GM12875 (cell line): ENCODE measurements at regions not wholly inside any gene's neighbourhood (a gene's known extent, or its start where the extent isn't known, plus 50 kb on each side); places are given as distances from the start of the nearest gene placed in this dataset.

ENCODE experiments used
- H3K4me3 ChIP-seq: one replicate; pipeline ENCODE4 v1.5.1; 2011; ENCODE audit warnings: low read depth, low read length, control low read depth
- CTCF ChIP-seq: IDR thresholded peaks from 2 replicates; pipeline ENCODE4 v1.5.1; 2011; ENCODE audit warnings: low read depth, mild to moderate bottlenecking, control low read depth, inconsistent platforms, low read length, moderate library complexity, borderline replicate concordance; ENCODE audit not compliant: insufficient read depth

DNA sequence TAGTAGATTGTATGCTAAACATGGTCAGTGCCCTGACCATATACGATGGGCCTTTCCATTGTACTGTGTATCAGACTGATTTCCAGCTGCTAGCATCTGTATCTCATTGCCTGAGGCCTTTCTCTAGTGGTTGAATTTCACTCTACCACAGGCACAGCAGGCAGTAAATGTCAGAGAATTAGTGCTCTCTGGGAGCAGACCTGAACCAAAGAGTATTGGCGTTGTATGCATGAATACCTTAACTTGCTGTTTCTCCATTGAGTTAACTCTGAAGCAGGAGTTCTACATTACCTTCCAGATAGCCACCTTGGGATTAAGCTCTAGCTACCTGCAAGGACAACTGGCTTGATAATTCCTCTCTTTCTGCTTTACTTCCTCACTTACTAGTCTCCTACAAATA is 439.2 kb upstream of the EPHA3 start:
- no peak for TF ChIP-seq CTCF
- no peak overlapping the region for H3K4me3 ChIP-seq

- TF ChIP-seq CTCF: no peak
- H3K4me3 ChIP-seq: no peak overlapping the region
Observed at GRCh38 chr3:88671573-88671972, 435.8 kb upstream of the EPHA3 start.

GRCh38 chr3:88677298-88677697 is 430.1 kb upstream of the EPHA3 start:
- no peak for TF ChIP-seq CTCF
- no peak overlapping the region for H3K4me3 ChIP-seq

GRCh38 chr3:88678747-88679146 is 428.7 kb upstream of the EPHA3 start:
- TF ChIP-seq CTCF: no peak
- H3K4me3 ChIP-seq: no peak overlapping the region

DNA sequence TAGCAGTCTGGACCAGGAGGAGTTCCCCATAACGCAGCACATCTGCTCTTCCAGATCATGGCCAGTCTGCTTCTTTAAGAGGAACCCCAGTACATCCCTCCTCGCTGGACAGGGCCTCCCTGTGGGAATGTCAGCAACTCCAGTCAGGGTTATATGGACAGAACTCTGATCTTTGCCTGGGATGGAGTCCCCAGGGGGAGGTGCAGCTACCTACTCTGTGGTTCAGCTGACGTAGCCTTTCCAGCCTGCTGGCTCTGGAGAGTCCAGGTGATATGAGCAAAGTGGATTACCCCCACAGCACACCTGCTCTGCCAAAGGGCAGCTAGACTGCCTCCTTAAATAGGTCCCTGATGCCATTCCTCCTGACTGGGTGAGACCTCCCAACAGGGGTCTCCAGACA is 417.1 kb upstream of the EPHA3 start:
- H3K4me3 ChIP-seq: no peak overlapping the region
- TF ChIP-seq CTCF: no peak

DNA sequence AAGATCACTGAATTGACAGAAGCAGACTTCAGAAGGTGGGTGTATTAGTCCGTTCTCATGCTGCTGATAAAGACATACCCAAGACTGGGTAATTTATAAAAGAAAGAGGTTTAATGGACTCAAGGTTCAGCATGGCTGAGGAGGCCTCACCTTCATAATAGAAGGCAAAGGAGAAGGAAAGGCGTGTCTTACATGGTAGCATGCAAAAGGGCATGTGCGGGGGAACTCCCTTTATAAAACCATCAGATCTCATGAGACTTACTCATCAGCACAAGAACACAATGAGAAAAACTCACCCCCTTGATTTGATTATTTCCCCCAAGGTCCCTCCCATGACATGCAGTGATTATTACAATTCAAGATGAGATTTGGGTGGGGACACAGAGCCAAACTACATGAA is 416.3 kb upstream of the EPHA3 start:
- no peak for TF ChIP-seq CTCF
- no peak overlapping the region for H3K4me3 ChIP-seq

GRCh38 chr3:88703501-88704059 is 403.8 kb upstream of the EPHA3 start:
- no peak for TF ChIP-seq CTCF
- H3K4me3 ChIP-seq: no peak overlapping the region
